ENCODE measurements at regions not wholly inside any gene's neighbourhood (a gene's known extent, or its start where the extent isn't known, plus 50 kb on each side); places are given as distances from the start of the nearest gene placed in this dataset.

DNA sequence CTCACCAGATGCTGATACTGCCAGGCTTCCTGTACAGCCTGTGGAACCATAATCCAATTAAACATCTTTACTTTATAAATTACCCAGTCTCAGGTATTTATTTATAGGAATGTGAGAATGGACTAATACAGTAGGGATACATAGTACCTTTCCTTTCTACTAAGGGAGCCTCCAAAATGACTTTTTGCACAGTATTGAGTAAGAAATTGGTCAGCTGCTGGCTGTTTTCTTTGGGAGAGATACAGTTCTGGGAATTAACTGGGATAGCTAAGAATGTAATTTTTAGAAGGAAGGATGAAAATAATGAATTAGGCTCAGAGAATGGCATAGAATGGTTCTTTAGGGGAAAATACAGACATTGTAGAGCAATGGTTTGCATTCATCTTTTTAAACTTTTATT is 426.0 kb upstream of the DDI1 start:
- TF ChIP-seq, protein P1, sequence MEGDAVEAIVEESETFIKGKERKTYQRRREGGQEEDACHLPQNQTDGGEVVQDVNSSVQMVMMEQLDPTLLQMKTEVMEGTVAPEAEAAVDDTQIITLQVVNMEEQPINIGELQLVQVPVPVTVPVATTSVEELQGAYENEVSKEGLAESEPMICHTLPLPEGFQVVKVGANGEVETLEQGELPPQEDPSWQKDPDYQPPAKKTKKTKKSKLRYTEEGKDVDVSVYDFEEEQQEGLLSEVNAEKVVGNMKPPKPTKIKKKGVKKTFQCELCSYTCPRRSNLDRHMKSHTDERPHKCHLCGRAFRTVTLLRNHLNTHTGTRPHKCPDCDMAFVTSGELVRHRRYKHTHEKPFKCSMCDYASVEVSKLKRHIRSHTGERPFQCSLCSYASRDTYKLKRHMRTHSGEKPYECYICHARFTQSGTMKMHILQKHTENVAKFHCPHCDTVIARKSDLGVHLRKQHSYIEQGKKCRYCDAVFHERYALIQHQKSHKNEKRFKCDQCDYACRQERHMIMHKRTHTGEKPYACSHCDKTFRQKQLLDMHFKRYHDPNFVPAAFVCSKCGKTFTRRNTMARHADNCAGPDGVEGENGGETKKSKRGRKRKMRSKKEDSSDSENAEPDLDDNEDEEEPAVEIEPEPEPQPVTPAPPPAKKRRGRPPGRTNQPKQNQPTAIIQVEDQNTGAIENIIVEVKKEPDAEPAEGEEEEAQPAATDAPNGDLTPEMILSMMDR (IDR thresholded peaks at IDR 0.05) = no peak
- TF ChIP-seq POLR2A (IDR thresholded peaks at IDR 0.05) = no peak
- TF ChIP-seq POLR2AphosphoS5 (IDR thresholded peaks at IDR 0.05) = no peak
- TF ChIP-seq EP300 (IDR thresholded peaks at IDR 0.05) = no peak
